Body of pancreas (tissue), 4 donors: ENCODE measurements at regions not wholly inside any gene's neighbourhood (a gene's known extent, or its start where the extent isn't known, plus 50 kb on each side); places are given as distances from the start of the nearest gene placed in this dataset.

Experiments used
- CTCF ChIP-seq, 7 experiments: fragments of 450-650 bp in 4 of 7; fragments of 200-600 bp in 3 of 7; sonication (generic) in 3 of 7; IDR thresholded peaks; one replicate each; pipeline ENCODE4 v1.5.1; 2016 to 2019; ENCODE audit warnings: antibody characterized with exemption in 7 of 7
- POLR2A ChIP-seq, 3 donors: fragments of 450-650 bp; IDR thresholded peaks; one replicate each; pipeline ENCODE4 v1.6.1; 2016; ENCODE audit warnings: antibody characterized with exemption in 3 of 3, mild to moderate bottlenecking in 2 of 3

GRCh38 chr7:34357946-34358345 lies 300.1 kb upstream of the NPSR1 start:
- TF ChIP-seq CTCF (IDR thresholded peaks at IDR 0.05): no peak
- TF ChIP-seq POLR2A (IDR thresholded peaks at IDR 0.05): no peak
